ENCODE measurements at regions not wholly inside any gene's neighbourhood (a gene's known extent, or its start where the extent isn't known, plus 50 kb on each side); places are given as distances from the start of the nearest gene placed in this dataset.

DNA sequence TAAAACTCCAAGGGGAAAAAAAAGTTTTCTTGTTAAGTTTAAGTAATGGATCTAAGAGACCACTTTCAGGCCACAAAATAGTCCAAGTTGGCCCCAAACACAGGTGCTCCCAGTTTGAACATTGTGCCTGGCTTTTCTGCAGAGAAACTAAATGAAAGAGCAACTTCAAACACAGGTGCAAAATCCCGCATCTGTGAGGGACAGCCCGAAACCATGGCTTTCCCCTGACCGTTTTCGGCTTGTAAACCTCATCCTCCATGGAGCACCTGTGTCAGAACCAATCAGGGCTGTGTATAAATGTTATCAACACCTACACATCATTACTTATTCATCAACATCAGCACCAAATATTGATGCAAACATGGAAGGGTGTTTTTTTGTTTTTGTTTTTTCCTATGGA lies 126.8 kb upstream of the OBI1 start:
- Histone ChIP-seq H3K27ac (ENCODE audit: extremely low read depth, low read depth, low read length) (no peak overlapping the region), H3K36me3 (ENCODE audit: control insufficient read depth in 2 of 2, insufficient read depth in 1 of 2, low read length in 2 of 2) (no peaks in the 10 kb centered on the region), H3K4me1 (ENCODE audit: control insufficient read depth, insufficient read depth, low read length) (no peaks in the 10 kb centered on the region), H3K9me3 (ENCODE audit: control insufficient read depth, insufficient read depth, low read depth, low read length) (no peaks in the 10 kb centered on the region), H3K4me3 (ENCODE audit: low read depth, low read length) (no peak overlapping the region)
- POLR2A ChIA-PET, result no interaction called here
- TF ChIP-seq ZNF366 (tag by site-specific recombination; conservative IDR thresholded peaks at IDR 0.05) (no peak), ZNF600 (tag by site-specific recombination; IDR thresholded peaks at IDR 0.05) (no peak), BCL6B (tag by site-specific recombination; IDR thresholded peaks at IDR 0.05) (no peak), ZNF391 (tag by site-specific recombination; IDR thresholded peaks at IDR 0.05; ENCODE audit: borderline replicate concordance, low read depth) (no peak), ZIC2 (tag by site-specific recombination; IDR thresholded peaks at IDR 0.05) (no peak), TCF7L2 (IDR thresholded peaks at IDR 0.05; ENCODE audit: borderline replicate concordance, low read depth, low read length) (no peak), ZNF202 (tag by site-specific recombination; IDR thresholded peaks at IDR 0.05; ENCODE audit: borderline replicate concordance) (no peak), ZNF221 (tag by site-specific recombination; IDR thresholded peaks at IDR 0.05; ENCODE audit: borderline replicate concordance) (no peak), ZNF660 (tag by site-specific recombination; IDR thresholded peaks at IDR 0.05) (no peak)
- TF ChIP-seq, protein P1, sequence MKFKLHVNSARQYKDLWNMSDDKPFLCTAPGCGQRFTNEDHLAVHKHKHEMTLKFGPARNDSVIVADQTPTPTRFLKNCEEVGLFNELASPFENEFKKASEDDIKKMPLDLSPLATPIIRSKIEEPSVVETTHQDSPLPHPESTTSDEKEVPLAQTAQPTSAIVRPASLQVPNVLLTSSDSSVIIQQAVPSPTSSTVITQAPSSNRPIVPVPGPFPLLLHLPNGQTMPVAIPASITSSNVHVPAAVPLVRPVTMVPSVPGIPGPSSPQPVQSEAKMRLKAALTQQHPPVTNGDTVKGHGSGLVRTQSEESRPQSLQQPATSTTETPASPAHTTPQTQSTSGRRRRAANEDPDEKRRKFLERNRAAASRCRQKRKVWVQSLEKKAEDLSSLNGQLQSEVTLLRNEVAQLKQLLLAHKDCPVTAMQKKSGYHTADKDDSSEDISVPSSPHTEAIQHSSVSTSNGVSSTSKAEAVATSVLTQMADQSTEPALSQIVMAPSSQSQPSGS (tag by site-specific recombination; IDR thresholded peaks at IDR 0.05; ENCODE audit: low read depth), result no peak
- CTCF ChIA-PET, result interaction anchor here (0.6 kb wide), 1 partner anchor 22 kb away, joined by 3 read pairs; no protein-coding TSS in a partner anchor

- no peaks in the 10 kb centered on the region for H3K4me1 ChIP-seq (ENCODE audit: control insufficient read depth, insufficient read depth, low read length)
- H3K4me3 ChIP-seq (ENCODE audit: low read depth, low read length), result no peak overlapping the region
- H3K27ac ChIP-seq (ENCODE audit: extremely low read depth, low read depth, low read length), result no peak overlapping the region
- H3K9me3 ChIP-seq (ENCODE audit: control insufficient read depth, insufficient read depth, low read depth, low read length), result no peaks in the 10 kb centered on the region
- H3K36me3 ChIP-seq (ENCODE audit: control insufficient read depth in 2 of 2, insufficient read depth in 1 of 2, low read length in 2 of 2), result no peaks in the 10 kb centered on the region
- POLR2A ChIA-PET, result no interaction called here
- CTCF ChIA-PET, result interaction anchor here (0.6 to 0.7 kb wide), 2 partner anchors 345 to 479 kb away, joined by 3 to 4 read pairs; no protein-coding TSS in a partner anchor
- TF ChIP-seq, protein P2, sequence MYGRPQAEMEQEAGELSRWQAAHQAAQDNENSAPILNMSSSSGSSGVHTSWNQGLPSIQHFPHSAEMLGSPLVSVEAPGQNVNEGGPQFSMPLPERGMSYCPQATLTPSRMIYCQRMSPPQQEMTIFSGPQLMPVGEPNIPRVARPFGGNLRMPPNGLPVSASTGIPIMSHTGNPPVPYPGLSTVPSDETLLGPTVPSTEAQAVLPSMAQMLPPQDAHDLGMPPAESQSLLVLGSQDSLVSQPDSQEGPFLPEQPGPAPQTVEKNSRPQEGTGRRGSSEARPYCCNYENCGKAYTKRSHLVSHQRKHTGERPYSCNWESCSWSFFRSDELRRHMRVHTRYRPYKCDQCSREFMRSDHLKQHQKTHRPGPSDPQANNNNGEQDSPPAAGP (tag by site-specific recombination; IDR thresholded peaks at IDR 0.05), result no peak
- TF ChIP-seq ZNF26 (tag by site-specific recombination; IDR thresholded peaks at IDR 0.05) (no peak), ZNF701 (tag by site-specific recombination; IDR thresholded peaks at IDR 0.05) (no peak), HIC1 (tag by site-specific recombination; IDR thresholded peaks at IDR 0.05) (no peak), ZIC2 (tag by site-specific recombination; IDR thresholded peaks at IDR 0.05) (no peak), ZNF670 (tag by site-specific recombination; IDR thresholded peaks at IDR 0.05; ENCODE audit: low read depth) (no peak), TRIM28 (IDR thresholded peaks at IDR 0.05; ENCODE audit: borderline replicate concordance, low read length) (peak; percentile 39; the same call in 1 of the 2 replicates), ZNF654 (tag by site-specific recombination; IDR thresholded peaks at IDR 0.05; ENCODE audit: low read depth) (no peak), SCRT1 (tag by site-specific recombination; IDR thresholded peaks at IDR 0.05; ENCODE audit: borderline replicate concordance) (no peak), KLF8 (tag by site-specific recombination; IDR thresholded peaks at IDR 0.05) (no peak), TCF7L2 (IDR thresholded peaks at IDR 0.05; ENCODE audit: borderline replicate concordance, low read depth, low read length) (peak; percentile 64; the same call in 1 of the 2 replicates), ZNF362 (tag by site-specific recombination; IDR thresholded peaks at IDR 0.05) (no peak), ZBTB44 (tag by site-specific recombination; IDR thresholded peaks at IDR 0.05) (0 out of 2 replicates have a peak, but pooled peaks have one; percentile 7), FEZF1 (tag by site-specific recombination; IDR thresholded peaks at IDR 0.05) (peak; percentile 62), ZNF658 (tag by site-specific recombination; IDR thresholded peaks at IDR 0.05) (no peak)
These were observed 125.2 kb upstream of the OBI1 start for GRCh38 chr13:78784014-78784750.
